Gastrocnemius medialis (tissue), 4 donors: ENCODE measurements at regions not wholly inside any gene's neighbourhood (a gene's known extent, or its start where the extent isn't known, plus 50 kb on each side); places are given as distances from the start of the nearest gene placed in this dataset.
A peak's percentile ranks its signal among the peaks of the same experiment; 100 is the strongest.

Experiments used
- ATAC-seq, 2 donors: fragments of 150-250 bp; one replicate each; pipeline ENCODE4 v1.9.1; 2016
- DNase-seq, 2 donors: peaks; one replicate each; pipeline ENCODE4 v3.0.0-alpha.2; 2019
- H3K27ac ChIP-seq, 4 donors: fragments of 200-600 bp; sonication (generic); 1 replicate in 1 of 4; 2 replicates in 3 of 4; pipeline ENCODE4 v1.5.1; 2016 to 2018; ENCODE audit warnings: mild to moderate bottlenecking in 2 of 4, moderate library complexity in 1 of 4
- H3K27me3 ChIP-seq, 3 donors: fragments of 200-600 bp; sonication (generic) in 2 of 3; 1 replicate in 1 of 3; 2 replicates in 2 of 3; pipeline versions ENCODE4 v1.5.1 to v1.6.0; 2016 to 2019; ENCODE audit warnings: mild to moderate bottlenecking in 1 of 3, moderate library complexity in 1 of 3
- H3K36me3 ChIP-seq, 2 donors: fragments of 200-600 bp; sonication (generic) in 1 of 2; one replicate each; pipeline ENCODE4 v1.5.1; 2017 to 2018
- H3K4me1 ChIP-seq, 2 donors: fragments of 200-600 bp; sonication (generic) in 1 of 2; one replicate each; pipeline ENCODE4 v1.5.1; 2016 to 2017; ENCODE audit warnings: mild to moderate bottlenecking in 2 of 2
- H3K4me3 ChIP-seq, 4 donors: fragments of 200-600 bp; sonication (generic) in 3 of 4; 1 replicate in 1 of 4; 2 replicates in 3 of 4; pipeline ENCODE4 v1.5.1; 2016 to 2019; ENCODE audit warnings: mild to moderate bottlenecking in 2 of 4
- H3K9me3 ChIP-seq, 3 donors: fragments of 200-600 bp; sonication (generic) in 2 of 3; 1 replicate in 1 of 3; 2 replicates in 2 of 3; pipeline ENCODE4 v1.5.1; 2016 to 2019
- POLR2A ChIP-seq, 2 donors: fragments of 450-650 bp; IDR thresholded peaks; one replicate each; pipeline ENCODE4 v1.6.1; 2017; ENCODE audit warnings: antibody characterized with exemption in 2 of 2, mild to moderate bottlenecking in 2 of 2, moderate library complexity in 2 of 2
- in situ Hi-C, 4 donors: fragments of 200-750 bp; cut with MboI; loops; one replicate each; pipeline versions ENCODE4 v1.15.0 to v1.8.0; 2017; ENCODE audit warnings: low sequenced_read_pairs in 4 of 4
- intact Hi-C: fragments of 100-400 bp; cut with DNase I; formaldehyde crosslinking; loops from one replicate; pipeline ENCODE4 v1.15.1; 2023; ENCODE audit warnings: low total_unique reads
- TF ChIP-seq, protein P1 (sequence below), 5 experiments: fragments of 450-650 bp in 3 of 5; fragments of 200-600 bp in 2 of 5; sonication (generic) in 2 of 5; IDR thresholded peaks in 4 of 5; conservative IDR thresholded peaks in 1 of 5; 1 replicate in 4 of 5; 2 replicates in 1 of 5; pipeline ENCODE4 v1.5.1; 2016 to 2019; ENCODE audit warnings: antibody characterized with exemption in 5 of 5, mild to moderate bottlenecking in 3 of 5, moderate library complexity in 3 of 5

DNA sequence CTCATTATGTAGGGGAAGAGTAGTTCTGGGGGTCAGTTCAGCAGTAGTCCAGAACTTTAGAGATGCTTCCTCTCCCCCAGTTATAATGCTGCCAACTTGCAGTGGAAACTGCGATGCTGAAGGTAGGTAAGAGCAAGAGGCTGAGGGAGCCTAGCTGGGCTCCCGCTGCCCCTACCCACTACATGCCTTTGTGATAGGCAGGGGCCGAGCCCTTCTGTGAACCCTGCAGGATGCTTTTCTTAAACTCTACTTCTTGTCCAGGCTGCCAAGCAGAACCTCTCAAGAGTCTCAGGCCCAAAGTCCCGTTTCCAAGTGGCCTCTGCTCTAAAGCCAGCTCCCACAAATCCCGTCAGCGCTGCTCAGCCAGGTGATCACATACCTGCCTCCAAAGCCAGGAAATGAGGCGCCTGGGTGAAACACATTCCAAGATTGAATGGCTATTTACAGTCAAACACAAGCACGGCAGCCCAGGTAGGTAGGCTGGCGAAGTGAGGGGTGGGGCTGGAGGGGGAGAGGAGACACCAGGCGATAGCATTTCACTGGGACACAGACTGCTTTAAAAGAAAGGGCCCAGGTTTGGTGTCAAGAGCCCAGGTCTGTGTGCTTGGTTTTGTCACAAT, 150.7 kb downstream of the CD24 start:
- no peak overlapping the region for H3K4me3 ChIP-seq
- intact Hi-C loops (no loop called here), in situ Hi-C loops (no loop called here)
- no peaks in the 10 kb centered on the region for H3K4me1 ChIP-seq
- H3K27me3 ChIP-seq = no peaks in the 10 kb centered on the region
- DNase-seq (no peak), ATAC-seq (no peak)
- TF ChIP-seq, protein P1, sequence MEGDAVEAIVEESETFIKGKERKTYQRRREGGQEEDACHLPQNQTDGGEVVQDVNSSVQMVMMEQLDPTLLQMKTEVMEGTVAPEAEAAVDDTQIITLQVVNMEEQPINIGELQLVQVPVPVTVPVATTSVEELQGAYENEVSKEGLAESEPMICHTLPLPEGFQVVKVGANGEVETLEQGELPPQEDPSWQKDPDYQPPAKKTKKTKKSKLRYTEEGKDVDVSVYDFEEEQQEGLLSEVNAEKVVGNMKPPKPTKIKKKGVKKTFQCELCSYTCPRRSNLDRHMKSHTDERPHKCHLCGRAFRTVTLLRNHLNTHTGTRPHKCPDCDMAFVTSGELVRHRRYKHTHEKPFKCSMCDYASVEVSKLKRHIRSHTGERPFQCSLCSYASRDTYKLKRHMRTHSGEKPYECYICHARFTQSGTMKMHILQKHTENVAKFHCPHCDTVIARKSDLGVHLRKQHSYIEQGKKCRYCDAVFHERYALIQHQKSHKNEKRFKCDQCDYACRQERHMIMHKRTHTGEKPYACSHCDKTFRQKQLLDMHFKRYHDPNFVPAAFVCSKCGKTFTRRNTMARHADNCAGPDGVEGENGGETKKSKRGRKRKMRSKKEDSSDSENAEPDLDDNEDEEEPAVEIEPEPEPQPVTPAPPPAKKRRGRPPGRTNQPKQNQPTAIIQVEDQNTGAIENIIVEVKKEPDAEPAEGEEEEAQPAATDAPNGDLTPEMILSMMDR (IDR thresholded peaks at IDR 0.05 in 4 of 5, conservative IDR thresholded peaks at IDR 0.05 in 1 of 5) = no peak
- TF ChIP-seq POLR2A (IDR thresholded peaks at IDR 0.05) = no peak
- no peaks in the 10 kb centered on the region for H3K36me3 ChIP-seq
- H3K27ac ChIP-seq = no peak overlapping the region
- no peaks in the 10 kb centered on the region for H3K9me3 ChIP-seq

DNA sequence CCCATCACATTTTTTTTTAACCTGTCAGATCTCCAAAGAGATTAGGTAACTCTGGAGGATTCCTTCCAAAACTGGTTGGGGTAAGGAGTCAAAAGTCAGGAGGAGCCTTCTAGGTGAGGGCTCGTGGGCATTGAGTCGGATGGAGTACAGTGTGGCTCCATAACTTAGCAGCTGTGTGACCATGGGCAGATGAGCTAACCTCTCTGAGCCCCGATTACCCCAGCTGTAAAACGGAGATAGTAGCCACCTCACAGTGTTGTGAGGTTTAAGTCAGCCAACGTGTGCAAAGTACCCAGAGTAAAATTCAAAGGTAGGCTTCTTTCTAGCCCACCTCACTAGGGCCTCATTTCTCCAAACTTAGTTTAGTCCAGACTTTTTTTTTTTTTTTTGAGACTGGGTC, 151.5 kb downstream of the CD24 start:
- intact Hi-C loops = no loop called here

DNA sequence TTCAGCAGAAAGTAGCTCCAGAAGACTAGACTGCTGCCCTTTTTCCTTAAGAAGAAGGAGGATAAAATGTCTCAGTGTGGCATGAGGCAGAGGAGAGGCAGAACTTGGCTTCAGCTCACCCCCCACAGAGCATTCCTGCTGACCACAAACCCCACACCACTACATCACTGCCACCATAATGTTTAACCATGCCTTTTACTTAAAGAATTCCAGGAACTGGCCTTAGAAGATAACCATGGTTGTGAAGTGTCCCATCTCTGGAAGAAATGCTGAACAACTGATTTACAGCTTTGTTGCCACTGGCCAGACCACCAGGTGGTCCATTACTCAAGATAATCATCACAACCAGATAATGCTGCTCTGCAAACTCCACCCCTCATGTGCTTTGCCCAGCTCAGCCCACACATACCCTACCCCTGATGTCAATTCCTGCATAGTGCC, 154.1 kb downstream of the CD24 start:
- no peaks in the 10 kb centered on the region for H3K4me1 ChIP-seq
- no peak overlapping the region for H3K4me3 ChIP-seq
- in situ Hi-C loops (no loop called here), intact Hi-C loops (no loop called here)
- ATAC-seq = no peak
- no peaks in the 10 kb centered on the region for H3K27me3 ChIP-seq
- TF ChIP-seq, protein P1 (IDR thresholded peaks at IDR 0.05 in 4 of 5, conservative IDR thresholded peaks at IDR 0.05 in 1 of 5) = no peak
- TF ChIP-seq POLR2A (IDR thresholded peaks at IDR 0.05) = no peak
- no peaks in the 10 kb centered on the region for H3K36me3 ChIP-seq
- no peaks in the 10 kb centered on the region for H3K9me3 ChIP-seq
- no peak overlapping the region for H3K27ac ChIP-seq
- no peak for DNase-seq

More for the DNA sequence above, 151.5 kb downstream of the CD24 start:
- TF ChIP-seq, protein P1 (IDR thresholded peaks at IDR 0.05 in 4 of 5, conservative IDR thresholded peaks at IDR 0.05 in 1 of 5) = no peak
- TF ChIP-seq POLR2A (IDR thresholded peaks at IDR 0.05) = no peak
- Histone ChIP-seq H3K4me3 (no peak overlapping the region), H3K9me3 (no peaks in the 10 kb centered on the region), H3K27me3 (no peaks in the 10 kb centered on the region), H3K27ac (no peak overlapping the region), H3K36me3 (no peaks in the 10 kb centered on the region), H3K4me1 (no peaks in the 10 kb centered on the region)
- no peak for ATAC-seq
- in situ Hi-C loops = no loop called here
- DNase-seq = no peak

DNA sequence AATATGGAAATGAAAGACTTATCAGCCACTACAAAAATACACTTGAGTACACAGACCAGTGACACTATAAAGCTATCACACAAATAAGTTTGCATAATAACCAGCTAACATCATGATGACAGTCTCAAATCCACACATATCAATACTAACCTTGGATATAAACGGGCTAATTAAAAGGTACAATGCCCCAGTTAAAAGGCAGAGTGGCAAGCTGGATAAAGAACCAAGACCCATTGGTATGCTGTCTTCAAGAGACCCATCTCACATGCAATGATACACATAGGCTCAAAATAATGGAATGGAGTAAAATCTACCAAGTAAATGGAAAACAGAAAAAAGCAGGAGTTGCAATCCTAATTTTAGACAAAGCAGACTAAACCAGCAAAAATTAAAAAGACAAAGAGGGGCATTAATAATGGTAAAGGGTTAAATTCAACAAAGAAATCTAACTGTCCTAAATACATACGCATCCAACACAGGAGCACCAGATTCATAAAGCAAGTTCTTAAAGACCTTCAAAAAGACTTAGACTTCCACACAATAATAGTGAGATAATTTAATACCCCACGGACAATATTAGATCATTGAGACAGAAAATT, 163.3 kb downstream of the CD24 start:
- DNase-seq (no peak), ATAC-seq (no peak)
- intact Hi-C loops = no loop called here
- in situ Hi-C loops = no loop called here
- no peaks in the 10 kb centered on the region for H3K27me3 ChIP-seq
- no peak overlapping the region for H3K27ac ChIP-seq
- H3K4me1 ChIP-seq = no peaks in the 10 kb centered on the region
- H3K9me3 ChIP-seq = peaks cover 3 to 11% (median 8%) of the 10 kb centered on the region in 3 donors
- peak overlapping the region in 1 of 4 donors; percentile 17 for H3K4me3 ChIP-seq
- H3K36me3 ChIP-seq = no peaks in the 10 kb centered on the region
- TF ChIP-seq, protein P1 (IDR thresholded peaks at IDR 0.05 in 4 of 5, conservative IDR thresholded peaks at IDR 0.05 in 1 of 5) = no peak
- no peak for TF ChIP-seq POLR2A (IDR thresholded peaks at IDR 0.05)
